ENCODE measurements at regions not wholly inside any gene's neighbourhood (a gene's known extent, or its start where the extent isn't known, plus 50 kb on each side); places are given as distances from the start of the nearest gene placed in this dataset.

GRCh38 chr7:32258265-32258664 is 188.1 kb upstream of the PDE1C start:
- TF ChIP-seq CTCF (conservative IDR thresholded peaks at IDR 0.05; ENCODE audit: low read depth, low read length), result no peak
- no peak for TF ChIP-seq EZH2 (IDR thresholded peaks at IDR 0.05; ENCODE audit: low read length, unreplicated experiment)
- TF ChIP-seq EZH2phosphoT487 (IDR thresholded peaks at IDR 0.05; ENCODE audit: borderline replicate concordance, low read length), result no peak

Measured in PC-3 (cell line).